HEK293 (cell line): ENCODE measurements at regions not wholly inside any gene's neighbourhood (a gene's known extent, or its start where the extent isn't known, plus 50 kb on each side); places are given as distances from the start of the nearest gene placed in this dataset.

ENCODE experiments used
- CTCF ChIP-seq: fragments of 450-650 bp; formaldehyde crosslinking; IDR thresholded peaks from 2 replicates; pipeline ENCODE4 v1.5.1; 2016; ENCODE audit warnings: missing biosample characterization, missing genetic modification characterization
- ELK4 ChIP-seq: IDR thresholded peaks from 2 replicates; pipeline ENCODE4 v1.6.1; 2011; ENCODE audit warnings: mild to moderate bottlenecking, low read depth, low read length, borderline replicate concordance
- ZBTB7A ChIP-seq: fragments of 450-650 bp; formaldehyde crosslinking; IDR thresholded peaks from 2 replicates; pipeline ENCODE4 v1.5.1; 2016; ENCODE audit warnings: low read depth, missing biosample characterization, missing genetic modification characterization
- ZNF585B ChIP-seq: fragments of 450-650 bp; formaldehyde crosslinking; IDR thresholded peaks from 2 replicates; pipeline ENCODE4 v1.5.1; 2016; ENCODE audit warnings: missing biosample characterization, missing genetic modification characterization

- TF ChIP-seq CTCF (no peak), ZNF585B (tag by site-specific recombination) (no peak), ELK4 (no peak), ZBTB7A (tag by site-specific recombination) (no peak)
These were observed 175.4 kb downstream of the ANXA2 start for GRCh38 chr15:60222404-60222803.
